ENCODE measurements at regions not wholly inside any gene's neighbourhood (a gene's known extent, or its start where the extent isn't known, plus 50 kb on each side); places are given as distances from the start of the nearest gene placed in this dataset.

- Mint-ChIP-seq H3K9me3 (peaks cover 4% of the 10 kb centered on the region), H3K36me3 (no peaks in the 10 kb centered on the region), H3K27ac (no peak overlapping the region), H3K4me3 (no peak overlapping the region), H3K27me3 (no peaks in the 10 kb centered on the region), H3K4me1 (ENCODE audit: unreplicated experiment) (no peaks in the 10 kb centered on the region)
- no peak for DNase-seq (ENCODE audit: extremely low spot score, unreplicated experiment)
- no peak for TF ChIP-seq CTCF (conservative IDR thresholded peaks at IDR 0.05)
Measured at GRCh38 chr13:68056816-68057710, 826.9 kb upstream of the PCDH9 start.

GRCh38 chr13:68051910-68052309 is 821.8 kb upstream of the PCDH9 start:
- H3K27me3 Mint-ChIP-seq, result no peaks in the 10 kb centered on the region
- H3K27ac Mint-ChIP-seq, result no peak overlapping the region
- no peak overlapping the region for H3K4me3 Mint-ChIP-seq
- peaks cover under 1% of the 10 kb centered on the region for H3K9me3 Mint-ChIP-seq
- no peak for DNase-seq (ENCODE audit: extremely low spot score, unreplicated experiment)
- H3K36me3 Mint-ChIP-seq, result no peaks in the 10 kb centered on the region
- no peak for TF ChIP-seq CTCF (conservative IDR thresholded peaks at IDR 0.05)
- peaks cover 10% of the 10 kb centered on the region for H3K4me1 Mint-ChIP-seq (ENCODE audit: unreplicated experiment)

GRCh38 chr13:68050761-68051160 is 820.6 kb upstream of the PCDH9 start:
- no peak for TF ChIP-seq CTCF (conservative IDR thresholded peaks at IDR 0.05)
- Mint-ChIP-seq H3K9me3 (no peaks in the 10 kb centered on the region), H3K36me3 (no peaks in the 10 kb centered on the region), H3K4me3 (no peak overlapping the region), H3K4me1 (ENCODE audit: unreplicated experiment) (peaks cover 10% of the 10 kb centered on the region), H3K27ac (no peak overlapping the region), H3K27me3 (no peaks in the 10 kb centered on the region)
- no peak for DNase-seq (ENCODE audit: extremely low spot score, unreplicated experiment)

GRCh38 chr13:68048802-68049359 is 818.7 kb upstream of the PCDH9 start:
- H3K4me3 Mint-ChIP-seq, result no peak overlapping the region
- no peaks in the 10 kb centered on the region for H3K36me3 Mint-ChIP-seq
- no peaks in the 10 kb centered on the region for H3K9me3 Mint-ChIP-seq
- H3K4me1 Mint-ChIP-seq (ENCODE audit: unreplicated experiment), result peaks cover 10% of the 10 kb centered on the region
- DNase-seq (ENCODE audit: extremely low spot score, unreplicated experiment), result no peak
- no peaks in the 10 kb centered on the region for H3K27me3 Mint-ChIP-seq
- TF ChIP-seq CTCF (conservative IDR thresholded peaks at IDR 0.05), result no peak
- no peak overlapping the region for H3K27ac Mint-ChIP-seq

GRCh38 chr13:68047889-68048288 is 817.8 kb upstream of the PCDH9 start:
- H3K4me1 Mint-ChIP-seq (ENCODE audit: unreplicated experiment), result peaks cover 10% of the 10 kb centered on the region
- no peaks in the 10 kb centered on the region for H3K9me3 Mint-ChIP-seq
- DNase-seq (ENCODE audit: extremely low spot score, unreplicated experiment), result no peak
- H3K27me3 Mint-ChIP-seq, result no peaks in the 10 kb centered on the region
- no peak overlapping the region for H3K27ac Mint-ChIP-seq
- no peak overlapping the region for H3K4me3 Mint-ChIP-seq
- TF ChIP-seq CTCF (conservative IDR thresholded peaks at IDR 0.05), result no peak
- no peaks in the 10 kb centered on the region for H3K36me3 Mint-ChIP-seq
